ELR (cell line): ENCODE measurements at regions not wholly inside any gene's neighbourhood (a gene's known extent, or its start where the extent isn't known, plus 50 kb on each side); places are given as distances from the start of the nearest gene placed in this dataset.
"Not testable (repeated sequence)": the region's sequence is repeated elsewhere in the genome, so short reads cannot be mapped to it uniquely, and the experiment has no call there.

Experiments used
- DNase-seq: peaks from one replicate; pipeline ENCODE4 v3.0.0-alpha.2; 2015; ENCODE audit warnings: low read depth

DNA sequence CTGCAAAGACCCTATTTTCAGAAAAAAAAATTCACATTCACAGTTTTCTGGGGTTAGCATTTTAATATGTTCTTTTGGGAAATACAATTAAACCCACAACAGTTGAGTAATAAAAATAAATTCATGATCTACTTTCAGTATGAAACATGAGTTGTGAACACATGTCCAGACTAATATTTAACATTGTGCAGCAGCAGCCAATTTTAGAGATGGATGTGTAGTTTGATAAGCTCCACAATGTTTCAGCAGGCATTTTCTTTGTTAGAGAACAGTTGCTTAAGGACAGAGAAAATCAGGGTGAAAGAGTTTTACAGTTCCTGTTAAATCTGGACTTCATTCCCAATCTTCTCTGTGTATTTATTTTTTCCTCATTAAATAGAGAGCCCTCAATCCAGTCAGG is 519.5 kb downstream of the PIK3C3 start:
- DNase-seq = no peak

DNA sequence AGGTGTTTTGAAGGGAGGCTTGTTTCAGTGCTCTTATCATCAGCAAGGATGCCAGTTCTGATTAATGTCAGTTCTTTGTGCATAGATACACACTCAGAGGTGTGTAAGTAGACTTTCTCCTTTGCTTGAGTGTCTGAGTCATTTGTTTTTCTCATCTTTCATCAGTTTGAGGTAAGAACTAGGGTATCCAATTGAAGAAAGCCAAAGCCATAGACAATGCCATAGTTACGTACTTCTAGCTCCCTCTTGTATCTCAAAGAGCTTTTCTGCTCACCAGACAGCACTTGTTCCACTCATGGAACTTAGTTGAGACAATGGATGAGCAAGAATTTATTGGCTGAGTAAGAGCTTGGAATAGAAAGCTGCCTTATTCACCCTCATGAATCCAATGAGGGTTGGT is 520.1 kb downstream of the PIK3C3 start:
- DNase-seq = no peak

DNA sequence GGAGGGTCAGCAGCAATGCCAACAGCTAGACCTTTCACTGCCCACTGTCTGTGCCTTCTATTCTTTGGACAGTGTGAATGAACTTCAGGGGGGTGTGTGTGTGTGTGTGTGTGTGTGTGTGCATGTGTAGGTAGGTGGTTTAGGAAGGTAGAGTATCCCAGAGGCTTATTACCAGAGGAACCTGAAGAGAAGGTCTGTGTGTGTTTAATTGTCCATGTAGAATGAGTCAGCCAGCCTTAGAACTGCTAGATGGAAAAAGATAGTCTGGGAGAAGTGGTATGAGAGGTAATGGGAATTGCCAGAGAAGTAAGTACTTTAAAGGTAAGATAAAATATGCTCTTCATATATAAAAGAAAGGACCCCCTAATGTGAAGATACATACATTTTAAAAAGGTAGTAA is 522.2 kb downstream of the PIK3C3 start:
- no peak for DNase-seq

DNA sequence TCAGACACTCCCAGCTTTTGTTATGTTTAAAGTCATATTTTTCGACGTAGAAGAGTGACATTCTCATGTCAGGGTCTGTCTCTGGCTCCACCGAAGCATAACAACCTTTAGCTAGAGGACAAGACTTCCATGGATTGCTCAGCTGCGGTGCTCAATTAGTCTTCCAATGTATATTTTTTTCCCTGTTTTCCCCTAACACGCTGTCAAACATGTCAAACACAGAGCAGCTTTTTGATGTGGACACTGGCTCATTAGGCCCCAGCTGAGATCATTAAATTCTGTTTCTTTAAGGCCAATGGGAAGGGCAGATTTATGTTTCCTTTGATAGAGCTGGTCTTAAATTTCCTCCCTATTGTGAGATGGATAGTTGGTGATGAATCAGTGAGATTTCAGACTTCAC is 525.4 kb downstream of the PIK3C3 start:
- DNase-seq = no peak

DNA sequence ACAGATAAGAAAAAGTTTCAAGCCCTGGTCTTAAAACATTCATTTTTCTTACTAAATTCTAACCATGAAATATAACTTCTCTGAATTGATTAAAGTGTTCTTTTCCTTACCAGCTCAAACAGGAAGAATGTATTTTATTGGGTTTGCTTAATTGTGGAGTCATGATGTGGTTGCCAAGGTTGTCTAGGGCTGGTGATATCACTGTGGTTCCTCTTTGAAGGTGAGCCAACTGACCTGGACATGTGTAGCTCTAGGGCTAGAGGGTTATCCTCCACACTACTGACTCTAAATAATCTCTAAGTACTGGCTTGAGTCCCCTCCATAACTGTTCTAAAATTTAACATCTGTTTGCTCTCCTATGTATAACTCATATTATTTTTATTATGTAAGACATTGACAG is 529.6 kb downstream of the PIK3C3 start:
- DNase-seq = no peak

DNA sequence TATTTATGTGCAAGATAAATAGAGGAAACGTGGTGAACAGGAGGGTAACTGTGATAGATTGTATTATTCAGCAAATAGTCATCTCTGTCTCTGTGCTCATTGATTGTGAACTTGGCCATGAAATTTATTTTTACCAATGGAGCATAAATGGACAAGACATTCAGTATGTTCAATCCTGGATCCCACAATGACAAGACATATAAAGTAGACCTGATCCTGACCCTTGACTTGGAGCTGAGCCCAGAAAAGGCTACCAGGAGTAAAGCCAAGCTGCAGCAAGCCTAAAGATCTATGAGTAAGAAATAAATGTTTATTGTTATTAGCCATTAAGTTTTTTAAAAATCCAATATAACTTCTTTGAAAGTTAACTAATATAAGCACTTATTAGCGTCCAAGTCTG is 531.2 kb downstream of the PIK3C3 start:
- DNase-seq = no peak

DNA sequence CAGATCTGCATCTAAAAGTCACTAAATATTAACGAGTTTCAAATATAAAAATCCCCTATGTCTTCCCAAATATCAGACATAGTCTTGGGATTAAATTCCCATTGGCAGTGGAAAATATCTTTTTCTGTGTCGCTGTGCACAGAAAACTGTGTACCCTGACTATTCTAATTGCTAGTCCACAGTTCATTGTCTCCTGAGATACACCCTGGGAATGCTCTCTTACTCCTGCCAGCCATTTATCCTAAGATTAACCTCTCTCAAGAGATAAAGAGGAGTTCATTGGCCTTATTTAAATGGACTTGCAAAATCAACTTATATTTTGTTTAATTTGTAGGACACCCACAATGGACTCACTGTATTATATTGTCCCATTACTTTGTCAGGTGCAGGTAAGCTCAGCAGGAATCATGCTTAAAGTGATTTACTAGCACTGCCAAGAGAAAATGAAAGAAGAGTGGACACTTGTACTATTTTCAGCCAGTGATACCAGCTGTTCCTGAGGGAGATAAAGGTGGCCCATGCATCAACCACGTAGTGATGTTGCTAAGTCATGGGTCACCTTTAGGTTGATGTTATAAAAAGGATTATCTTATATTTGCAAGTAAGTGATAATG is 553.8 kb downstream of the PIK3C3 start:
- no peak for DNase-seq

DNA sequence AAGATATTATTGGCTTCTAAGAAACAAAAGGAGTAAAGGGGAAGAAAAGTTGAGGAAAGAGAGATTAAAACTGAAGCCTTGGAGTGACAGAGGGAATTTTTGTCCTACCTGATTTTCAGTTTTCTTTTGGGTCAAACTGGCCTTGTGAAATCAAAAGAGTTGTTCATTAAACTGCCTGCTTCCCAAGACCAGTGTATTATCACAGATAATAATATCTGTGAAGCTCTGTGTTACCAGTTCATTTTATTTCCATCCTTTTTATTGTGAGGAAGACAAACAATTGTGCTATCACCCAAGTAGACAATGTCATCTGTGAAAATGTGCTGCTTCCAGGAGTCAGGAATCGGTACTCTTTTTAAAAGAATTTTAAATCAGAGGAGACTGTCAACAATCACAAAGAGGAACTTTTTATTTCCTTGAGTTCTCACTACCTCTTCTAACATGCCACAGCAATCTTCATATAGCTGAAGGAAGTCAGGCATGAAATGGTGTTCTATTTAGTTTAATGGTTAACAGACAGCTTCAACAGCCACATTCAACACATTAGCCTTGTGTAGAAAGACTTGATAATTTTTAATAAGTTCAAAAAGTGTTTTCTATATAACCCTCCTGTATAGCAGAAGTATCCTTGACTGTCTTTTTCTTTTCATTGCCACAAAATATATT is 554.8 kb downstream of the PIK3C3 start:
- no peak for DNase-seq

DNA sequence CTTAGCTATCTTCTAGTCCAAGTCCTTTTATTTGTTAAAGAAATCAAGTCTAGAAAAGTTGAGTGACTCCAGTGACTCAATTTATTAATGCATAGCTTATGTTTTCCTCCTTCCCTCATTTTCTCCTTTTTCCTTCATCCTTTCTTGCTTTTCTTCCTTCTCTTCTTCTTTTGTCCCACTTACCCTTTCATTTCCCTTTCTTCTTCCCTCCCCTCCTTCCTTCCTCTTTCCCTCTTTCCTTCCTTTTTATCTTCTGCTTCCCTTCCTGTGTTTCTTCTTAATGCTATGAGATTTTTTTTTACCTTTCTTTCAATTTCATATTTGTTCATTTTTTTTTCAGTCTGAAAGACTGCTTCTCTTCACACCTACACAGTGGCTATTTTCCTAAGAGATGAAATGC is 555.5 kb downstream of the PIK3C3 start:
- DNase-seq = no peak

DNA sequence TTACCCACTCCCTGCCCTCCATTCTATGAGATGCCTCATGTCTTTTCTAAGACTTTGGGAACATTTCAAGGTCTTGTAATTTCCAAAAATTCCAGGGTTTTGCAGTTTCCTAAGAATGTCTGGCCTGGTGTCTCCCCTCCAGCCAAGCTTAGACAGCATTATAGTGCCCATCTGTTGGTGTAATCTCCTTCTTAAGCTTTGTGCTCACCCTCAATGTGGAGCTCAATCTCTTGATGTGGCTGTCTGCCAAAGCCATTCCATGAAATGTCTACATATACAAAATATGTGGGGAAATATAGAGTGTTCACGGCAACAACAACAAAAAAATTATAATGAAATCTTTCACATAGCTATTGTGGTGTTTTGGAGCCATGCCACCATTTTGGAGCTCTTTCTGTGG is 558.4 kb downstream of the PIK3C3 start:
- DNase-seq = no peak

DNA sequence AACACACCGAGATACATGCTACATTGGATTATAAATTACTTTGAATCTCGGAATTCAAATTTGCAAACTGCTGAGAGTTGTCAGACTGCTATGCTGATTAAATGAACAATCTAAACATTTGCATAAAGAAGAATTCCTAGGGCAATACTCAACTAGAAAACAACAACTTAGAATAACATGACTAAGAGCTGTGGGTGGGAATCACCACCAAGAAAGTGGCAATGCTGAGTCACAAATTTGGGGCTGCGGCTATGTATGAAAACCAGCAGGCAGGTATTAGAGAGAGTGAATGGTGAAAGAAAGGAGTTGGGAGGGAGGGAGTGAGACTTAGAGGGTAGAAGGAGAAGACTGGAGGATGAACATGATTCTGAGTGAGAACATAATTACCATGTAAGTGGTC is 559.5 kb downstream of the PIK3C3 start:
- DNase-seq = no peak

DNA sequence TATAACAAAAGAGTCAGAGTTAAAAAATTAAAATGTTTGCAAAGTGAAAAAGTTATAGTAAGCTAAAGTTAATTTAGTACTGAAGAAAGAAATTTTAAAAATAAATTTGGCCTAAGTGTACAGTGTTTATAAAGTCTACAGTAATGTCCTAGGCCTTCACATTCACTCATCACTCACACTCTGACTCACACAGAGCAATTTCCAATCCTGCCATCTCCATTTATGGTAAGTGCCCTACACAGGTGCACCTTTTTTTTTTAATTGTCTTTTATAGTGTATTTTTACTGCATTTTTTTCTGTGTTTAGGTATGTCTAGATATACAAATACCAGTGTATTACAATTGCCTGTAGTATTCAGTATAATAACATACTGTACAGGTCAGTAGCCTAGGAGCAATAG is 562.9 kb downstream of the PIK3C3 start:
- DNase-seq = no peak

DNA sequence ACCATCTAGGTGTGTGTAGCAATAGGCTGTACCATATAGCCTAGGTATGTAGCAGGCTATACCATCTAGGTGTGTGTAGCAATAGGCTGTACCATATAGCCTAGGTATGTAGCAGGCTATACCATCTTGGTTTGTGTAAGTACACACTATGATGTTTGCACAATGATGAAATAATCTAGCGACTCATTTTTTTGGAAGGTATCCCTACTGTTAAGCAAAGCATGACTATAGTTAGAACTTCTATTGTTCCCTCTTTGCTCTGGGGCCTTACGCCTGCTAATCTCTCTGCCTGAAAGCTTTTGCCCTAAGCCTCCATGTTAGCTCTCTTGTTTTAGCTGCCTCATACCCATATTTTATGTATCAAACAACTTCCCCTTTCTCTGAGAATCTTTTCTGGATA is 563.3 kb downstream of the PIK3C3 start:
- not testable (repeated sequence) for DNase-seq

DNA sequence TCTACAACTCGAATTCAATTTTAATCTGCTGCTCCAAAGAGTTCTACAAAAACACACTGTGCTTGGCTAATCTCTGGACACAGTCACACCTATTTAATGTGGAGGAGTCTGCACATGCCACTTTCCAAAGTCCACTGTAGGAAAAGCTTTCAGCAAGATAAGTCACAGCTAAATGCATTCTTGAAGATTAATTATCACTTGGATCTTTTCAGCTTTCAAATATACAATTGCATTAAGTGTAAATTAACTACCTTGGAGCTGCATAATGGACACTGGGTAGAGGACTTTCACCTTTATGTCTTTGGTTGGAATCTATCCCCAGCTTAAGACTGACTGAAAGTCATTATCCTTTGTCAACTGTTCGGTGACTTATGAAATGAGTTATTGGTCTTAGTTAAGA is 565.1 kb downstream of the PIK3C3 start:
- DNase-seq = no peak

DNA sequence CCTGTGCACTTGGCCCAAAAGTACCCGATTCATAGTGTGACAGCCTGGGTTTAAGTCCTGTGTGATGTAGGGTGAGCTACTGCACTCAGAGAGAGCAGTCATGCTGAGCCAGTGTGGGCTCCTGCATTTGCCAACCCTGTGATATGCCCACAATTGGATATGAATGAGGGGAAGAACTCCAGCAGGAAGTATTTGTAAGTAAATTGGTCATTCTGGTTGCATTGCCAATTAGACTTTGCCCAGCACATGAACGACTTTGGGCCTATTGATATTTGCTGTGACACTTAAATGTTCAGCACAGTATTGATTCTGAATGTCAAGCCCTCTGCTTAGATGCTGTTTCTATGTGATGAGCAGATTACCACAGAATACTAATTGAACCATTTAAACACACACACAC is 570.9 kb downstream of the PIK3C3 start:
- DNase-seq = no peak

DNA sequence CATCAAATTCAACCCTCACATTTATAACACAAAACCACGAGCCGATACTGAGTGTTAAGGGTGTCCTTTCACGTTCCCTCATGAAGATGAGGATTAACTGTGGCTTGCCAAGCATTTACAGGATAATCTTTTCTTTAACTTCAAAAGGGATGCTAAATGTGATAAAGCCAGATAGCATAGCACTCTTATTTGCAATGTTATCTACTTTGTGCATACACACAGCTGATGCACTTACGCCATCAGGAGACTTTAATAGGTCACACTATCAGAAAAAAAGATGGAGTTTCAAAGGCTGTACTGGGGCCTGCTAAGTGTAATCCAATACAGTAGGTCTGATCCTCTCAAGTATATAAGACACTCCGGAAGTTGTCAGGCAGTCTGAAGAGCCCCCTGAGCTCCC is 572.7 kb downstream of the PIK3C3 start:
- DNase-seq = no peak

DNA sequence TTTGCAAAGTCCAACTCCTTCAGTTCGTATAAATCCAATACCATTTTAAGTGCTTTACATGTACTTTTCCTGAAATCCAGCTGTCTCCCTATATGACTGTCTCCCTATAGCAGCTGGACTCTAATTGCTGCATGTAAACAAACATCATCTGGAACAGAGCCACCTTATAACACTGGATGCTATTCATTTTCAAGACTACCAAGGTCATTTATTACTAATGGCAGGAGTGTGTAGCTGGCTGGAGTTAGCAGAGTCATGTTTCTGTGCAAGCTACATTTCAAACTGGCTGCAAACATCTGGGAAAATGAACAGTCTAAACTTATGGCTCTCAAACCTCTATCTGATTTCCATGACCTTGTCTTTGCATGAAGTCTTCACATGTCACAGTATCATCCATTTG is 575.2 kb downstream of the PIK3C3 start:
- no peak for DNase-seq

DNA sequence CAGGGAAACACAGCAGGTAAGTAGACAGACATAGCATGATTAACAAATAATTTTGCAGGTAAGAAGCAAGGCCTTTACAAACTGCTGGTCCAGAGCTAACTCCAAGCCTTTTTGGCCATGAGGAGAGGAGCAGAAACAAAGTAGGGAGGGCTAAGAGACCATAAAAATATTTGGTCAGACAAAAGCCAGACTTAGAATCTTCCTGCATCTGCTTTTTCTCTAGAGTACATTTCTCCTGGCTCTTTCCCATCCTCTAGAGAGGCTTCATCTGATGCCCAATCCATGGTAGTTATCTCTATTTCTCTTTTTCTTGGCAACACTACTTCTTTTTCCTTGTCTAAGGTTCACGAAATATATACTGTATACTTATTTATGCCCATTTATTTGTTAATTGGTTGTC is 577.1 kb downstream of the PIK3C3 start:
- no peak for DNase-seq

DNA sequence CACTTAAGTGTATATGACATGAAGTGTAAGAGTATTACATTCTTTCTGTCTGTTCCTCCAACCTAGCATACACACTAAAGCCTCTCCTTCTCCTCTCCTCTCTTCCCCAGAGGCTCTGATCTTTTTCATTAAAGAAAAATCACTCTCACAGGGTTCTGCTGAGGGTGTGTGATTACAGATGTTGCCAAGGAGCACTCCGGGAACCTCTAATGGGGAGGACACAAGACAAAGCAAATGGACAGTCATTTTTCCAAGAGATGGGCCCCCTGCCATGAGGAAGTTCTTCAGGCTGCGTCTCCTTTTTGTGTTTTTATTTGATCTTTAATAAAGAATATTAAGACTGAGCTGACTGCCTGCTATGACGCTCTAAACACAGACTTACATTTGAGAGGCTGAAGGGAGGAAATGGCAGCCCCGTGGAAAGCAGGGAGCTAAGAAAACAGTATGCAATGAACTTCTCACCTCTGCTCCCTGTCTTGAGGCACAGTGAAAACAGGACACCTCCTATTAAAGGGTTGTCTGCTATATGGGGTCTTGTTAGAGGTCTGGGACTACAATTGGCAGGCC is 578.1 kb downstream of the PIK3C3 start:
- no peak for DNase-seq

DNA sequence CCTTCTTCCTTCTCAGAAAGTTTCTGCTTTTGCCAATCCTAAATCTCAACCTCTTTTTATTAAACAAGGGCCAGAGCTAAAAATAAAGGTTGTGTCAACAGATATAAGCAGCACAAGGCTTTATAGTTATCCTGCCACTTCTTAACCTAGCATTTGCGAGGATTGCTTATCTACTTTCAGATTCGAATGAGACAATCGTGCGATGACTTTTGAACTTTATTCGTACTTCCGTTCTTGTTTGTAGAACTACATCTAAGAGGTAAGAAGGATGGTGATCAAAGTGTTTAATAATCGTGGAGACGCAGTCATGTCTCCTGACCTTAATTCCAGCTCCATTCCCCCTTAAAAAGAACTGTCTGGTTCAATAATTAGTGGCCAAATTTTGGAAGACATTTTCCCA is 578.6 kb downstream of the PIK3C3 start:
- no peak for DNase-seq

DNA sequence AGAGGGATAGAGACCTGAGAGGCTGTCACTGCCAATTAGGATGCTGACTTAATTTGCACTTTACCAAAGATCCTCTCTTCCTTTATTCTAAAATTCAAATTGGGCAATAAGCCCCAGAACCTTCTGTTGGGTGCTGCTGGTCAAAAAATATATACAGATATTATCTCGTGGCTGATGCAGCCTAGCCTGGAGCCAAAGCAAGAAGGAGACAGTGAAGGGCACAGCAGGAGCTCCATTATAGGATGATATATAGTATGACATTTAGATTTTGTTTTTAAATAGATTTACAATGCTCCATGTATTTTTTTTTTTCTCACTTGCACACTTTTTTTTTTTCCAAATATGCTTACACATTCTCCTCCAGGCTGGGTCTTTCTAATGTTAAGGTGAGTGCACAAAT is 579.3 kb downstream of the PIK3C3 start:
- no peak for DNase-seq

DNA sequence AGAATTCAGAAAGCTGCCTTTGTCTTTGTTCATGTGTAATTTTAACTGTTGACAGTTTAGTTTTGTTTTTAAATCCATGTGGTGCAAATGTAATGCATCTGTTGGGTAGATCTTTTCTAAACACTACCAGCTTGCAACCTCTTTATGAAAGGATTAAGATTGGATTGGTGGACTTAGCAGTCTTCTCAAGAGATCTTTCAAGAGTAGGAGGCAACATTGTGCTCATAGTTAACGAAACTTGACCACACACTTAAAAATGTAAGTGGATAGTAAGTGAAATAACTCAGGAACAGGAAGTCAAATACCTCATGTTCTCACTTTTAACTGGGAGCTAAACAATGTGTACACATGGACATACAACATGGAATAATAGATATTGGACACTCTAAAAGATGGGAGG is 579.0 kb downstream of the RIT2 start:
- no peak for DNase-seq

DNA sequence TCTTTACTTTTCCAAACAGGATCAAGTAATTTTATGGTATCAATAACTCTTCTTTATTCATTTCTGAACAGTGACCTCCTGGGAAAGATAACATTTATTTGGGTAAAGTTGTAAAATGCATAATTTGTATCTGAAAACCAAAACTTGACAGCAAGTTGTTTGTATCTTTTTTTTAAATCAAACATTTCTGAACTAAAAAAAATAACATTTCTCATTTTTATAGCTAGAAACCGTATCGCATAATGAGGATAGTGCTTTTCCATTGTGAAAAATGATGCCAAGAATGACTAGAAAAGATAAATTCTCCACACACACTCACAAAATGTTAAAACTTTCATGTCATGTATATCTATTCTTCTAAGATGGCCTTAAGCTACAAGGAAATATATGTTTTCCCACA is 578.2 kb downstream of the RIT2 start:
- DNase-seq = no peak

DNA sequence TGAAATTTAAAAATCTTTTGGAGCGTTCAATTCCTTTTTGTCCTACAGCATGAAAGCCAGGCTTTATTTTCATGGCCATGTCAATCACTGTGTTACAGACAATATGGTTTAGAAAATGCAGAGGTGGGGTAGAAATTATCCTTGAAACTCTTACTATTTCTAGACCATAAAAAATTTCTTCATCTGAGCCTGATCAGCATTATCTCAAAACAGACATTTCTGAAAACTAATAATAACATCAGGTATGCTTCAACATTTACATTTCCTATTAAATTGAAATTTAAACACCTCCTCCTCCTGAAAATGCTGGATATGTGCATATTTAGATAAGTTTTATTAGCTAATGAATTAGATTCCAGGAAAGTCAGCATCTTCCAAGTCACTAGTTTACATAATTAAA is 570.6 kb downstream of the RIT2 start:
- no peak for DNase-seq
